ENCODE measurements at regions not wholly inside any gene's neighbourhood (a gene's known extent, or its start where the extent isn't known, plus 50 kb on each side); places are given as distances from the start of the nearest gene placed in this dataset.

DNA sequence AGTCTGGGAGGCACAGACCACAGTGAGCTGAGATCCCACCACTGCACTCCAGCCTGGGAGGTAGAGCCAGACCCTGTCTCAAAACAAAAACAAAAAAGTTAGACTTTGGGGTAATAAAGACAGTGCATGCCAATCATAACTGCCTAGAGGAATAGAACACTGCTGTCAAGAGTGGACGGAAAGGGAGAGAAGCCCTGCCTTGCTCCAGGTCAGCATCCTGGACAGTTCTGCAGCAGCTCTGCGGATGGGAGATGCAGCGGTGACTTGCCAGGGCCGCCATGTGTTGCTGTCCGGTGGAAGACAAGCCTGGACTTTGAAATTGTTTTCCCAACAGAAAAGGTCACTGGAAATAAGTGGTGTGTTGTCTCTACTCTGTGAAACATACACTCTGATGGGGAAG, 618.2 kb downstream of the TBC1D22A start:
- CTCF ChIA-PET = no interaction called here
- no peaks in the 10 kb centered on the region for H3K79me2 ChIP-seq (ENCODE audit: insufficient read depth, low read length)
- H3K4me2 ChIP-seq (ENCODE audit: low read length) = no peak overlapping the region
- H3K4me3 ChIP-seq (replicated peaks in 1 of 2; ENCODE audit: low read depth in 1 of 2, low read length in 2 of 2) = no peak overlapping the region
- intact Hi-C loops (cut with micrococcal nuclease) = no loop called here
- POLR2A ChIA-PET = no interaction called here
- peaks cover 25% of the 10 kb centered on the region for H3K27me3 ChIP-seq (ENCODE audit: insufficient read depth, low read length)
- no peaks in the 10 kb centered on the region for H4K20me1 ChIP-seq (ENCODE audit: insufficient read depth)
- no peaks in the 10 kb centered on the region for H3K9me3 ChIP-seq (ENCODE audit: control insufficient read depth in 1 of 2, insufficient read depth in 1 of 2, low read depth in 1 of 2, low read length in 2 of 2)
- no peak for ATAC-seq
- TF ChIP-seq SP1 (IDR thresholded peaks at IDR 0.05; ENCODE audit: low read depth) (no peak), ELF1 (IDR thresholded peaks at IDR 0.05; ENCODE audit: borderline replicate concordance, low read depth) (no peak), EZH2 (IDR thresholded peaks at IDR 0.05) (no peak), ZNF274 (IDR thresholded peaks at IDR 0.05; ENCODE audit: low read depth, low read length) (no peak), TCF7L2 (IDR thresholded peaks at IDR 0.05; ENCODE audit: borderline replicate concordance, extremely low read depth, insufficient read depth, insufficient read length) (no peak), CBX3 (IDR thresholded peaks at IDR 0.05; ENCODE audit: low read depth) (no peak), EZH2phosphoT487 (IDR thresholded peaks at IDR 0.05; ENCODE audit: borderline replicate concordance) (no peak)
- TF ChIP-seq, protein P1, sequence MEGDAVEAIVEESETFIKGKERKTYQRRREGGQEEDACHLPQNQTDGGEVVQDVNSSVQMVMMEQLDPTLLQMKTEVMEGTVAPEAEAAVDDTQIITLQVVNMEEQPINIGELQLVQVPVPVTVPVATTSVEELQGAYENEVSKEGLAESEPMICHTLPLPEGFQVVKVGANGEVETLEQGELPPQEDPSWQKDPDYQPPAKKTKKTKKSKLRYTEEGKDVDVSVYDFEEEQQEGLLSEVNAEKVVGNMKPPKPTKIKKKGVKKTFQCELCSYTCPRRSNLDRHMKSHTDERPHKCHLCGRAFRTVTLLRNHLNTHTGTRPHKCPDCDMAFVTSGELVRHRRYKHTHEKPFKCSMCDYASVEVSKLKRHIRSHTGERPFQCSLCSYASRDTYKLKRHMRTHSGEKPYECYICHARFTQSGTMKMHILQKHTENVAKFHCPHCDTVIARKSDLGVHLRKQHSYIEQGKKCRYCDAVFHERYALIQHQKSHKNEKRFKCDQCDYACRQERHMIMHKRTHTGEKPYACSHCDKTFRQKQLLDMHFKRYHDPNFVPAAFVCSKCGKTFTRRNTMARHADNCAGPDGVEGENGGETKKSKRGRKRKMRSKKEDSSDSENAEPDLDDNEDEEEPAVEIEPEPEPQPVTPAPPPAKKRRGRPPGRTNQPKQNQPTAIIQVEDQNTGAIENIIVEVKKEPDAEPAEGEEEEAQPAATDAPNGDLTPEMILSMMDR (IDR thresholded peaks at IDR 0.05 in 2 of 3, conservative IDR thresholded peaks at IDR 0.05 in 1 of 3; ENCODE audit: borderline replicate concordance in 1 of 3, insufficient read depth in 1 of 3, low read depth in 2 of 3, low read length in 2 of 3) = no peak
- no peaks in the 10 kb centered on the region for H3K9me2 ChIP-seq (ENCODE audit: insufficient read depth)
- H3K4me1 ChIP-seq (ENCODE audit: control insufficient read depth in 1 of 2, insufficient read depth in 2 of 2, low read length in 2 of 2) = no peaks in the 10 kb centered on the region
- H2AFZ ChIP-seq (ENCODE audit: low read depth, low read length, poor library complexity, severe bottlenecking) = no peak overlapping the region
- no TSS peak for BruUV-seq (replicated peaks)
- no peak overlapping the region for H3K27ac ChIP-seq (ENCODE audit: low read depth, low read length)
- no peak overlapping the region for H3K9ac ChIP-seq (ENCODE audit: low read length)
- RAD21 ChIA-PET (ENCODE audit: low non-redundant PET in 1 of 2, low total read pairs in 2 of 2, uncharacterized antibody in 2 of 2, unreplicated experiment in 2 of 2) = no interaction called here
- no peak for DNase-seq (ENCODE audit: low read depth, low spot score)
- H3K36me3 ChIP-seq (ENCODE audit: control insufficient read depth in 1 of 2, insufficient read depth in 2 of 2, low read length in 2 of 2) = no peaks in the 10 kb centered on the region

- Histone ChIP-seq H2AFZ (ENCODE audit: low read depth, low read length, poor library complexity, severe bottlenecking) (no peak overlapping the region), H3K4me1 (ENCODE audit: control insufficient read depth in 1 of 2, insufficient read depth in 2 of 2, low read length in 2 of 2) (no peaks in the 10 kb centered on the region), H3K4me3 (replicated peaks in 1 of 2; ENCODE audit: low read depth in 1 of 2, low read length in 2 of 2) (no peak overlapping the region), H3K79me2 (ENCODE audit: insufficient read depth, low read length) (no peaks in the 10 kb centered on the region), H3K4me2 (ENCODE audit: low read length) (no peak overlapping the region), H4K20me1 (ENCODE audit: insufficient read depth) (no peaks in the 10 kb centered on the region), H3K9me2 (ENCODE audit: insufficient read depth) (no peaks in the 10 kb centered on the region), H3K9me3 (ENCODE audit: control insufficient read depth in 1 of 2, insufficient read depth in 1 of 2, low read depth in 1 of 2, low read length in 2 of 2) (no peaks in the 10 kb centered on the region), H3K36me3 (ENCODE audit: control insufficient read depth in 1 of 2, insufficient read depth in 2 of 2, low read length in 2 of 2) (no peaks in the 10 kb centered on the region), H3K27me3 (ENCODE audit: insufficient read depth, low read length) (peaks cover 17% of the 10 kb centered on the region; the same call in 1 of the 2 replicates), H3K9ac (ENCODE audit: low read length) (no peak overlapping the region), H3K27ac (ENCODE audit: low read depth, low read length) (no peak overlapping the region)
- no TSS peak for BruUV-seq (replicated peaks)
- POLR2A ChIA-PET = no interaction called here
- CTCF ChIA-PET = no interaction called here
- intact Hi-C loops (cut with micrococcal nuclease) = no loop called here
- DNase-seq (ENCODE audit: low read depth, low spot score) = no peak
- RAD21 ChIA-PET (ENCODE audit: low non-redundant PET in 1 of 2, low total read pairs in 2 of 2, uncharacterized antibody in 2 of 2, unreplicated experiment in 2 of 2) = no interaction called here
- no peak for ATAC-seq
- no peak for TF ChIP-seq EGR1 (IDR thresholded peaks at IDR 0.05; ENCODE audit: low read depth)
- no peak for TF ChIP-seq POLR2AphosphoS5 (IDR thresholded peaks at IDR 0.05; ENCODE audit: low read depth, low read length)
- no peak for TF ChIP-seq RAD21 (IDR thresholded peaks at IDR 0.05; ENCODE audit: low read depth)
- TF ChIP-seq EZH2 (IDR thresholded peaks at IDR 0.05) = no peak
- TF ChIP-seq ELF1 (IDR thresholded peaks at IDR 0.05; ENCODE audit: borderline replicate concordance, low read depth) = no peak
- TF ChIP-seq SRF (IDR thresholded peaks at IDR 0.05; ENCODE audit: low read depth) = no peak
- no peak for TF ChIP-seq ATF3 (IDR thresholded peaks at IDR 0.05)
- no peak for TF ChIP-seq SP1 (IDR thresholded peaks at IDR 0.05; ENCODE audit: low read depth)
- no peak for TF ChIP-seq CEBPB (IDR thresholded peaks at IDR 0.05; ENCODE audit: low read depth)
- no peak for TF ChIP-seq SIN3A (IDR thresholded peaks at IDR 0.05; ENCODE audit: low read depth)
- no peak for TF ChIP-seq JUND (IDR thresholded peaks at IDR 0.05)
- TF ChIP-seq YY1 (IDR thresholded peaks at IDR 0.05; ENCODE audit: extremely low read depth, insufficient replicate concordance, low read depth, low read length) = no peak
- no peak for TF ChIP-seq CBX3 (IDR thresholded peaks at IDR 0.05; ENCODE audit: low read depth)
Measured at GRCh38 chr22:47379037-47379436, 616.6 kb downstream of the TBC1D22A start.
